Activated naive CD4-positive, alpha-beta T cell treated with anti-CD3 and anti-CD28 coated beads, Interleukin-2, amount 50 U/mL, for 16 hours (primary cell): ENCODE measurements at regions not wholly inside any gene's neighbourhood (a gene's known extent, or its start where the extent isn't known, plus 50 kb on each side); places are given as distances from the start of the nearest gene placed in this dataset.

ENCODE experiments used
- DNase-seq: peaks from one replicate; pipeline ENCODE4 v3.0.0-alpha.2; 2020

- DNase-seq, result no peak
These were observed 219.3 kb upstream of the ARID1B start for GRCh38 chr6:156557911-156558259.

- DNase-seq, result no peak
These were observed 219.8 kb upstream of the ARID1B start for GRCh38 chr6:156557251-156557910.

- DNase-seq, result no peak
These were observed 220.4 kb upstream of the ARID1B start for GRCh38 chr6:156556811-156557210.

GRCh38 chr6:156555116-156555515 lies 222.1 kb upstream of the ARID1B start:
- DNase-seq, result no peak

- no peak for DNase-seq
These were observed 223.0 kb upstream of the ARID1B start for GRCh38 chr6:156554160-156554559.

GRCh38 chr6:156552849-156553248 lies 224.3 kb upstream of the ARID1B start:
- no peak for DNase-seq

GRCh38 chr6:156550949-156551348 lies 226.2 kb upstream of the ARID1B start:
- no peak for DNase-seq

GRCh38 chr6:156545931-156546330 lies 231.2 kb upstream of the ARID1B start:
- no peak for DNase-seq

GRCh38 chr6:156545021-156545420 lies 232.2 kb upstream of the ARID1B start:
- DNase-seq, result no peak

GRCh38 chr6:156544046-156544445 lies 233.1 kb upstream of the ARID1B start:
- DNase-seq, result no peak

- no peak for DNase-seq
These were observed 233.7 kb upstream of the ARID1B start for GRCh38 chr6:156543431-156543830.

GRCh38 chr6:156538875-156539660 lies 238.1 kb upstream of the ARID1B start:
- DNase-seq, result no peak

- DNase-seq, result no peak
These were observed 242.6 kb upstream of the ARID1B start for GRCh38 chr6:156534594-156534993.

GRCh38 chr6:156533872-156534524 lies 243.2 kb upstream of the ARID1B start:
- DNase-seq, result no peak

- DNase-seq, result no peak
These were observed 251.1 kb upstream of the ARID1B start for GRCh38 chr6:156526081-156526480.

- no peak for DNase-seq
These were observed 251.6 kb upstream of the ARID1B start for GRCh38 chr6:156525541-156525940.

GRCh38 chr6:156519940-156520339 lies 257.2 kb upstream of the ARID1B start:
- no peak for DNase-seq

- no peak for DNase-seq
These were observed 260.1 kb upstream of the ARID1B start for GRCh38 chr6:156517088-156517487.

GRCh38 chr6:156515242-156515641 lies 261.9 kb upstream of the ARID1B start:
- no peak for DNase-seq

GRCh38 chr6:156513504-156513903 lies 263.7 kb upstream of the ARID1B start:
- DNase-seq, result no peak

GRCh38 chr6:156511570-156511969 lies 265.6 kb upstream of the ARID1B start:
- no peak for DNase-seq

- DNase-seq, result no peak
These were observed 266.1 kb upstream of the ARID1B start for GRCh38 chr6:156511051-156511450.

GRCh38 chr6:156510242-156510641 lies 266.9 kb upstream of the ARID1B start:
- no peak for DNase-seq

- DNase-seq, result no peak
These were observed 267.7 kb upstream of the ARID1B start for GRCh38 chr6:156509496-156509895.
